ENCODE measurements at regions not wholly inside any gene's neighbourhood (a gene's known extent, or its start where the extent isn't known, plus 50 kb on each side); places are given as distances from the start of the nearest gene placed in this dataset.
"Not testable (repeated sequence)": the region's sequence is repeated elsewhere in the genome, so short reads cannot be mapped to it uniquely, and the experiment has no call there.

DNA sequence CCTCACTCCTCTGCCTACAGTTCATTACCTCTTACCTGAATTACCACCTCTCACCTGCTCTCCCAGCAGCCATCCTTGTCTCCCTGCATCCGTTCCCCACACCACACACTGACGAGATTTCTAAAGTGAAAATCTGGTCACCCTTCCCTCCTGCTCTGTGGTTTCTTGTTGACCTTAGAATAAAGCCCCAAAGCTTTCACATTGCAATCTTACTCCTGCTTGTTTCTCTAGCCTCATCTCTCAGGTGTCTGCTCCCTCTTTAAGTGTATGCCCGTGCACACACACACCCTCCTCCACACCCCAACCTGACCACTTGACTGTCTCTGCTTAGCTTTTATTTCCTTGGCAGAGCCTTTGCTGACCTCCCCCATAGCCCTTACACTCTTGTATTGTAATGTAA, 122.0 kb upstream of the SKOR2 start:
- no peaks in the 10 kb centered on the region for H3K36me3 ChIP-seq (ENCODE audit: low read depth)
- intact Hi-C loops (cut with micrococcal nuclease; ENCODE audit: unreplicated experiment): no loop called here
- no peak overlapping the region for H3K4me2 ChIP-seq
- H3K27ac ChIP-seq: no peak overlapping the region
- DNase-seq: no peak
- peaks cover 12% of the 10 kb centered on the region; the same call in 1 of the 2 replicates for H3K27me3 ChIP-seq (ENCODE audit: insufficient read depth, low read depth)
- TF ChIP-seq EZH2 (IDR thresholded peaks at IDR 0.05; ENCODE audit: low read depth): no peak
- TF ChIP-seq, protein P1, sequence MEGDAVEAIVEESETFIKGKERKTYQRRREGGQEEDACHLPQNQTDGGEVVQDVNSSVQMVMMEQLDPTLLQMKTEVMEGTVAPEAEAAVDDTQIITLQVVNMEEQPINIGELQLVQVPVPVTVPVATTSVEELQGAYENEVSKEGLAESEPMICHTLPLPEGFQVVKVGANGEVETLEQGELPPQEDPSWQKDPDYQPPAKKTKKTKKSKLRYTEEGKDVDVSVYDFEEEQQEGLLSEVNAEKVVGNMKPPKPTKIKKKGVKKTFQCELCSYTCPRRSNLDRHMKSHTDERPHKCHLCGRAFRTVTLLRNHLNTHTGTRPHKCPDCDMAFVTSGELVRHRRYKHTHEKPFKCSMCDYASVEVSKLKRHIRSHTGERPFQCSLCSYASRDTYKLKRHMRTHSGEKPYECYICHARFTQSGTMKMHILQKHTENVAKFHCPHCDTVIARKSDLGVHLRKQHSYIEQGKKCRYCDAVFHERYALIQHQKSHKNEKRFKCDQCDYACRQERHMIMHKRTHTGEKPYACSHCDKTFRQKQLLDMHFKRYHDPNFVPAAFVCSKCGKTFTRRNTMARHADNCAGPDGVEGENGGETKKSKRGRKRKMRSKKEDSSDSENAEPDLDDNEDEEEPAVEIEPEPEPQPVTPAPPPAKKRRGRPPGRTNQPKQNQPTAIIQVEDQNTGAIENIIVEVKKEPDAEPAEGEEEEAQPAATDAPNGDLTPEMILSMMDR (conservative IDR thresholded peaks at IDR 0.05): no peak
- H3K4me1 ChIP-seq (replicated peaks; ENCODE audit: insufficient read depth): no peaks in the 10 kb centered on the region
- H3K4me3 ChIP-seq: no peak overlapping the region
- ChIA-PET CTCF (no interaction called here), POLR2A (ENCODE audit: unreplicated experiment) (no interaction called here)
- H3K9me2 ChIP-seq (ENCODE audit: insufficient read depth): no peaks in the 10 kb centered on the region
- no peak overlapping the region for H2AFZ ChIP-seq
- H3K79me2 ChIP-seq (ENCODE audit: low read depth): no peaks in the 10 kb centered on the region
- no TSS peak for BruUV-seq (replicated peaks)
- H3K9me3 ChIP-seq (ENCODE audit: insufficient read depth, low read depth): no peaks in the 10 kb centered on the region
- no peaks in the 10 kb centered on the region for H3F3A ChIP-seq (ENCODE audit: insufficient read depth, low read depth)
- no peaks in the 10 kb centered on the region for H4K20me1 ChIP-seq (ENCODE audit: insufficient read depth)

DNA sequence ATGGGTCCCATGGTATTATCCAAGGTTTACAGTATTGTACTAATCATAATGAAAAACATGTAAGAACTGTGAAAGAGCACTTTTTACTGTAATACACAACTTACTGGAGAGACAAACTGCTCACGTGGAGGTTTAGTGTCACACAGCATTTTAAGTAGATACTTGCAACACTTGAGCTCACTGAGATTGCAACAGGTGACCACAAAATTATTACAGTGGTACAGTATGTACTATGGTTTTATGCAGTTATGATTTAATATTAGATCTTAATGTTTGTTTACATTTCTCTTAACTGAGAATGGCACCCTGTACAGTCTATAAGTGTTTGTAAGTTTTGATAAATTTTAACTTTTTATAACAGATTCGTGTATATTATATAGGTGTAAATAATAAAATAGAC, 118.6 kb upstream of the SKOR2 start:
- ChIA-PET POLR2A (ENCODE audit: unreplicated experiment) (no interaction called here), CTCF (no interaction called here)
- BruUV-seq (replicated peaks): no TSS peak
- Histone ChIP-seq H3K9me2 (ENCODE audit: insufficient read depth) (no peaks in the 10 kb centered on the region), H3K4me1 (replicated peaks; ENCODE audit: insufficient read depth) (no peaks in the 10 kb centered on the region), H3K9me3 (ENCODE audit: insufficient read depth, low read depth) (no peaks in the 10 kb centered on the region), H3K27me3 (ENCODE audit: insufficient read depth, low read depth) (no peaks in the 10 kb centered on the region), H4K20me1 (ENCODE audit: insufficient read depth) (no peaks in the 10 kb centered on the region), H2AFZ (no peak overlapping the region), H3K36me3 (ENCODE audit: low read depth) (no peaks in the 10 kb centered on the region), H3K4me2 (no peak overlapping the region), H3K27ac (no peak overlapping the region), H3F3A (ENCODE audit: insufficient read depth, low read depth) (no peaks in the 10 kb centered on the region), H3K4me3 (no peak overlapping the region), H3K79me2 (ENCODE audit: low read depth) (no peaks in the 10 kb centered on the region)
- no peak for TF ChIP-seq EZH2 (IDR thresholded peaks at IDR 0.05; ENCODE audit: low read depth)
- TF ChIP-seq, protein P1 (conservative IDR thresholded peaks at IDR 0.05): no peak
- DNase-seq: no peak
- intact Hi-C loops (cut with micrococcal nuclease; ENCODE audit: unreplicated experiment): no loop called here

GRCh38 chr18:47354061-47354460, 102.6 kb upstream of the SKOR2 start:
- H3K9me2 ChIP-seq (ENCODE audit: insufficient read depth); DNase-seq; H3K9me3 ChIP-seq (ENCODE audit: insufficient read depth, low read depth); H2AFZ ChIP-seq; H3K4me3 ChIP-seq; CTCF ChIA-PET; H3F3A ChIP-seq (ENCODE audit: insufficient read depth, low read depth); BruUV-seq (replicated peaks); H4K20me1 ChIP-seq (ENCODE audit: insufficient read depth); H3K79me2 ChIP-seq (ENCODE audit: low read depth); H3K27ac ChIP-seq; H3K36me3 ChIP-seq (ENCODE audit: low read depth); intact Hi-C loops (cut with micrococcal nuclease; ENCODE audit: unreplicated experiment); H3K4me1 ChIP-seq (replicated peaks; ENCODE audit: insufficient read depth); POLR2A ChIA-PET (ENCODE audit: unreplicated experiment); H3K4me2 ChIP-seq; H3K27me3 ChIP-seq (ENCODE audit: insufficient read depth, low read depth): not testable (repeated sequence)

- H4K20me1 ChIP-seq (ENCODE audit: insufficient read depth): no peaks in the 10 kb centered on the region
- peaks cover 17% of the 10 kb centered on the region for H3K27me3 ChIP-seq (ENCODE audit: insufficient read depth, low read depth)
- TF ChIP-seq, protein P1 (conservative IDR thresholded peaks at IDR 0.05): no peak
- TF ChIP-seq EZH2 (IDR thresholded peaks at IDR 0.05; ENCODE audit: low read depth): no peak
- no peak overlapping the region for H3K4me3 ChIP-seq
- H3K27ac ChIP-seq: no peak overlapping the region
- H3K9me2 ChIP-seq (ENCODE audit: insufficient read depth): no peaks in the 10 kb centered on the region
- POLR2A ChIA-PET (ENCODE audit: unreplicated experiment): interaction anchor here (0.7 kb wide), 1 partner anchor 162 kb away, joined by 3 read pairs; no protein-coding TSS in a partner anchor
- no peaks in the 10 kb centered on the region for H3K9me3 ChIP-seq (ENCODE audit: insufficient read depth, low read depth)
- no TSS peak for BruUV-seq (replicated peaks)
- no peaks in the 10 kb centered on the region for H3K4me1 ChIP-seq (replicated peaks; ENCODE audit: insufficient read depth)
- no peak overlapping the region for H2AFZ ChIP-seq
- H3F3A ChIP-seq (ENCODE audit: insufficient read depth, low read depth): no peaks in the 10 kb centered on the region
- H3K4me2 ChIP-seq: no peak overlapping the region
- CTCF ChIA-PET: no interaction called here
- intact Hi-C loops (cut with micrococcal nuclease; ENCODE audit: unreplicated experiment): no loop called here
- no peaks in the 10 kb centered on the region for H3K79me2 ChIP-seq (ENCODE audit: low read depth)
- no peak for DNase-seq
- H3K36me3 ChIP-seq (ENCODE audit: low read depth): no peaks in the 10 kb centered on the region
These were observed 94.6 kb upstream of the SKOR2 start for GRCh38 chr18:47346016-47346415.
